ENCODE measurements at regions not wholly inside any gene's neighbourhood (a gene's known extent, or its start where the extent isn't known, plus 50 kb on each side); places are given as distances from the start of the nearest gene placed in this dataset.

DNA sequence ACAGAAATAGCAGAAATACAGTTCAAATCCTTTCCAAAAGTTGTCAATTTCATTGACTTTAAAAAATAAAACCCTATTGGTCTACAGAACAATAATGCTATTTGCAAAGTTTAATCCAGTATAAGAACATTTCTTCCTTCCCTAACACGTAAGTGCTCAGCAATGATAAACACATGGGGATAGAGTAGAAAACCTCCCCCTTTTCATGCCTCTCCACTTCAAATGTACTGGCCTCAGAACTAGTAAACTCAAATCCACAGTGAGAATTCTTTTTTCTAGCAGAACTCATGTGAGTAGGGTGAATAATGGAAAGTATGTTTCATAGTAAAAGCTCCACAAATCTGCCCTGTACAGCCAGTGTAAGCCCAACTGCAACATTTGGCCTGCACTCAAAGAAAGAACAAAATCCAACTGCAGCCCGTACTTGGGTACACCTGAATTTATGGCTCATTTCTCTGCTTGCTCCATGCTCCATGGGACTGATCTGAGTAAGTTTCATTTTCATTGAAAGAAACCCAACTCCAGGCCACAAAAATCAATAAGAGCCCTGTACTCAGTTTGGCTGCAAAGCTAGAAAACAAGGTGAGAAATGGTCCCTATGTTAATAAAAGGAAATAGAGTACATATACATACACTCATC lies 115.0 kb upstream of the RMDN2 start:
- Mint-ChIP-seq H3K27ac (no peak overlapping the region), H3K4me1 (ENCODE audit: low read depth) (peaks cover 7% of the 10 kb centered on the region), H3K36me3 (ENCODE audit: low read depth) (no peaks in the 10 kb centered on the region), H3K9me3 (peaks cover 2% of the 10 kb centered on the region), H3K4me3 (no peak overlapping the region), H3K27me3 (no peaks in the 10 kb centered on the region)
- intact Hi-C loops (cut with micrococcal nuclease): no loop called here
- TF ChIP-seq, protein P1, sequence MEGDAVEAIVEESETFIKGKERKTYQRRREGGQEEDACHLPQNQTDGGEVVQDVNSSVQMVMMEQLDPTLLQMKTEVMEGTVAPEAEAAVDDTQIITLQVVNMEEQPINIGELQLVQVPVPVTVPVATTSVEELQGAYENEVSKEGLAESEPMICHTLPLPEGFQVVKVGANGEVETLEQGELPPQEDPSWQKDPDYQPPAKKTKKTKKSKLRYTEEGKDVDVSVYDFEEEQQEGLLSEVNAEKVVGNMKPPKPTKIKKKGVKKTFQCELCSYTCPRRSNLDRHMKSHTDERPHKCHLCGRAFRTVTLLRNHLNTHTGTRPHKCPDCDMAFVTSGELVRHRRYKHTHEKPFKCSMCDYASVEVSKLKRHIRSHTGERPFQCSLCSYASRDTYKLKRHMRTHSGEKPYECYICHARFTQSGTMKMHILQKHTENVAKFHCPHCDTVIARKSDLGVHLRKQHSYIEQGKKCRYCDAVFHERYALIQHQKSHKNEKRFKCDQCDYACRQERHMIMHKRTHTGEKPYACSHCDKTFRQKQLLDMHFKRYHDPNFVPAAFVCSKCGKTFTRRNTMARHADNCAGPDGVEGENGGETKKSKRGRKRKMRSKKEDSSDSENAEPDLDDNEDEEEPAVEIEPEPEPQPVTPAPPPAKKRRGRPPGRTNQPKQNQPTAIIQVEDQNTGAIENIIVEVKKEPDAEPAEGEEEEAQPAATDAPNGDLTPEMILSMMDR (IDR thresholded peaks at IDR 0.05): no peak
- ATAC-seq (no peak), DNase-seq (no peak)
- ChIA-PET POLR2A (no interaction called here), CTCF (interaction anchor here (0.6 to 0.8 kb wide), 2 partner anchors 28 to 67 kb away, joined by 3 read pairs; no protein-coding TSS in a partner anchor)

DNA sequence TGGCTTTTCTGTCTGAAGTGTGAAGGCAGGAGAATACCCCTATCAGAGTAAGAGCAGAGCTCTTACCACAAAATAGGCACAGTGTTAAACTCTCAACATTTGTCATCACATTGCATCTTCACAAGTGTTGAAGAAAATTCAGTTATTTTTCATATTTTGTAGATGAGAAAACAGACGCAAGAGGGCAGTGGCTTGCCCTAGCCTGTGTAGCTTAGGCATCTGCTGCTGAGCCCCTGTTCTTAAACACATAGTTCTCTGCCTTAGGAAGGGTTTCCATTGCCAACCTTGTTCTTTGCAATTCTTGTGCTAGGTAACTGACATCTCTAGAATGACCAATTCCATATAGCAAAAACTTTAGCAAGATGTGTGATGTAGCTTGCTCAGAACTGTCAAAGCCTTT lies 112.7 kb upstream of the RMDN2 start:
- H3K27me3 Mint-ChIP-seq: no peaks in the 10 kb centered on the region
- no peak for ATAC-seq
- peaks cover 7% of the 10 kb centered on the region for H3K4me1 Mint-ChIP-seq (ENCODE audit: low read depth)
- intact Hi-C loops (cut with micrococcal nuclease): no loop called here
- POLR2A ChIA-PET: interaction anchor here (1.2 kb wide), 1 partner anchor 38 kb away, joined by 3 read pairs; no protein-coding TSS in a partner anchor
- no peaks in the 10 kb centered on the region for H3K9me3 Mint-ChIP-seq
- H3K4me3 Mint-ChIP-seq: no peak overlapping the region
- H3K36me3 Mint-ChIP-seq (ENCODE audit: low read depth): no peaks in the 10 kb centered on the region
- H3K27ac Mint-ChIP-seq: no peak overlapping the region
- TF ChIP-seq, protein P1 (IDR thresholded peaks at IDR 0.05): no peak
- no peak for DNase-seq
- CTCF ChIA-PET: interaction anchor here (0.8 to 1.7 kb wide), 4 partner anchors 15 to 409 kb away, joined by 3 to 7 read pairs (median 4); no protein-coding TSS in a partner anchor

DNA sequence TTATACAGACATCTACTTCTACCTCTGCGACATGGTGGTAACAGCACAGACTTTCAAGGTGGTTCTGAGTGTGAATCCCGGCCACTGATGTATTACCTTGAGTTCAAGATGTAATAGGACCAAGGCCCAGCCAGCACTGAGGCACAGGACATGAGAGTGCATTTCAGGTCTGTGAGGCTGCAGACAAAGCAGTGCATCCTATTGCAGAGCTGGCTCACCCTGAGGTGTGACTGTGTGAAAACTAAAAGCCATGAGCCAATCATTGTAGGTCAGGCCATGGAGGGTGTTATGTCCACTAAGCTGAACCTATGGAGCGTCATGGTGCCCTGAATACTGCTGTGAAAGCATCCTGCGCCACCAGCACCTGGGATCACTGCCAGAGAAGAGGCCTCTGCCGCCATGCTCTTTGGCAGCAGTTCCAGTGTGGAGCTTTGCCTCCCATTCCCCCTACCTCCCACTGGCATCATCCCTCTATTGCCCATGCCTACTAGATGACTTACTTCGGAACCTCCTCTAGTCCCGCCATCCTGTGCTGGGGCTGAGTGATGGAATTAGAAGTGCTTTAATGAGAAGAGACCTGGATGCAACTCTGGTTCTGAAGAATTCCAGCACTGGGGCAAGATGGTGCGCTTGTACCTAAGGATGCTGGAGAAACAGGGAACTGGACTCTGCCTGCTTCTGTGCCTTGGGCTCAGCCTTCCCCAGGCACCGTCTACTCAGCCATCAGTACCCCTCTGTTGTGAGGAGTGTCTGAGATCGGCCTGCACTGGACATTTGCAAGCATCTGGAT lies 112.0 kb upstream of the RMDN2 start:
- no peak overlapping the region for H3K27ac Mint-ChIP-seq
- no peak overlapping the region for H3K4me3 Mint-ChIP-seq
- intact Hi-C loops (cut with micrococcal nuclease): no loop called here
- no peaks in the 10 kb centered on the region for H3K36me3 Mint-ChIP-seq (ENCODE audit: low read depth)
- H3K9me3 Mint-ChIP-seq: no peaks in the 10 kb centered on the region
- POLR2A ChIA-PET: interaction anchor here (1.2 kb wide), 1 partner anchor 39 kb away, joined by 3 read pairs; no protein-coding TSS in a partner anchor
- ATAC-seq (no peak), DNase-seq (no peak)
- TF ChIP-seq, protein P1 (IDR thresholded peaks at IDR 0.05): no peak
- peaks cover 7% of the 10 kb centered on the region for H3K4me1 Mint-ChIP-seq (ENCODE audit: low read depth)
- CTCF ChIA-PET: interaction anchor here (0.8 to 1.7 kb wide), 4 partner anchors 14 to 410 kb away, joined by 3 to 7 read pairs (median 4); no protein-coding TSS in a partner anchor
- H3K27me3 Mint-ChIP-seq: no peaks in the 10 kb centered on the region

DNA sequence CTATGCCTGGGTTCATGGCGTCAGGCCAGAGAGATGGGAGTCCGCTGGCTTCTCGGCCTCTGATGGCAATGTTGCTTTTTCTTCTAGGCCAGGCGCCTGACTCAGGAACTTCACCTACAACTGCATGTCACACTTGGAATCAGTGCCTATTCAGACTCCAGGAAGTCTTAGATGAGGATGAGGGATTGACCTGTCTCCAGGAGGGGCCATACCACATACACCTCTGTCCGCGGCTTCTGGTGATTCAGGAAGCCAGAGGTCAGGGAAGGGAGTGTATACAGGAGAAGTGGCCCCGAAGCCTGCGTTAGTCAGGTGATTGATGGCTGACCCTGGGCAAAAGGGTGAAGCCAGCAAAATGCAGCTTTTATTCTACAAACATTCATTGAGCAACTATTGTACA lies 109.1 kb upstream of the RMDN2 start:
- H3K27me3 Mint-ChIP-seq: no peaks in the 10 kb centered on the region
- ChIA-PET CTCF (no interaction called here), POLR2A (no interaction called here)
- H3K4me3 Mint-ChIP-seq: no peak overlapping the region
- DNase-seq: no peak
- no peak for ATAC-seq
- intact Hi-C loops (cut with micrococcal nuclease): no loop called here
- no peaks in the 10 kb centered on the region for H3K4me1 Mint-ChIP-seq (ENCODE audit: low read depth)
- TF ChIP-seq, protein P1 (IDR thresholded peaks at IDR 0.05): no peak
- no peak overlapping the region for H3K27ac Mint-ChIP-seq
- H3K9me3 Mint-ChIP-seq: peaks cover 6% of the 10 kb centered on the region
- H3K36me3 Mint-ChIP-seq (ENCODE audit: low read depth): no peaks in the 10 kb centered on the region

DNA sequence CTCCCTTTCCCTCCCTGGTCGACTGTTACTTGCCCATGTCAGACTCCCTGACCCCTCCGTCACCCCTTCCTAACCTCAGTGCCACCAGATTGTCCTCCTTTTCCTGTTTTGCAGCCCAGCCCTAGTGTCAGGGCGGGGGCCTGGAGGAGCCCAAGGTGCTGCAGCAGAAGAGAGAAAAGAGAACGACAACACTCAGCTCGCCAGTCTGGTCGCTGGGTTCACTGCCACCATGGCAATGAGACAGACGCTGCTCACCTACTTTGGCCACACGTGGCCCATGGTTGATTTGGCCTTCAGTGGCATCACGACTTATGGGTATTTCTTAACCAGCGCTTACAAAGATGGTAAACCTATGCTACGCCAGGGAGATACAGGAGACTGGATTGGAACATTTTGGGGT lies 108.4 kb upstream of the RMDN2 start:
- peaks cover 6% of the 10 kb centered on the region for H3K9me3 Mint-ChIP-seq
- no peak for ATAC-seq
- H3K27me3 Mint-ChIP-seq: no peaks in the 10 kb centered on the region
- ChIA-PET POLR2A (no interaction called here), CTCF (interaction anchor here (1.7 kb wide), 1 partner anchor 420 kb away, joined by 4 read pairs; no protein-coding TSS in a partner anchor)
- H3K4me1 Mint-ChIP-seq (ENCODE audit: low read depth): no peaks in the 10 kb centered on the region
- peaks cover 1% of the 10 kb centered on the region for H3K36me3 Mint-ChIP-seq (ENCODE audit: low read depth)
- H3K27ac Mint-ChIP-seq: no peak overlapping the region
- DNase-seq: no peak
- TF ChIP-seq, protein P1 (IDR thresholded peaks at IDR 0.05): no peak
- intact Hi-C loops (cut with micrococcal nuclease): no loop called here
- no peak overlapping the region for H3K4me3 Mint-ChIP-seq
